HG02763 (cell line): ENCODE measurements at regions not wholly inside any gene's neighbourhood (a gene's known extent, or its start where the extent isn't known, plus 50 kb on each side); places are given as distances from the start of the nearest gene placed in this dataset.
"Not testable (repeated sequence)": the region's sequence is repeated elsewhere in the genome, so short reads cannot be mapped to it uniquely, and the experiment has no call there.

Experiments
- ATAC-seq: cut with Tn5 transposase; IDR thresholded peaks from one replicate; pipeline ENCODE4 v1.9.1; 2021; ENCODE audit warnings: mild to moderate bottlenecking, moderate library complexity; ENCODE audit not compliant: unreplicated experiment

DNA sequence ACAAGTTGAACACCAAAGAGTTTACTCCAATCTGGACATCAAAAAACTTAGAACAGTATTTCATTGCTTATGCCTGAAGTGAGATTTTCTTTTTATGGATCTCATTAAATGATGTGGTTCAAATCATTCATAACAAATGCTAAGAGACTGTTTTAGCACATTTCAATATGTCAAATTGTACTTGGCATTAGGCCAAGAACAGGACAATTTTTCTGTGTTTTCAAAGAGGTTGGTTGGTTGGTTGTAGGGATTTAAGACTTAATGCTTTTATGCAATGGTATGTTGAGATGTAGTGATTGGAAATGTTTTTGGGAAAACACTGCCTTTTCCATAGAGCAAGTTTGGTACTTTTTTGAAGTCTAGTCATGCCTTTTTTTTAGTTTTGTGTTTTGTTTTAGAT lies 510.4 kb downstream of the ZNF674 start:
- no peak for ATAC-seq

DNA sequence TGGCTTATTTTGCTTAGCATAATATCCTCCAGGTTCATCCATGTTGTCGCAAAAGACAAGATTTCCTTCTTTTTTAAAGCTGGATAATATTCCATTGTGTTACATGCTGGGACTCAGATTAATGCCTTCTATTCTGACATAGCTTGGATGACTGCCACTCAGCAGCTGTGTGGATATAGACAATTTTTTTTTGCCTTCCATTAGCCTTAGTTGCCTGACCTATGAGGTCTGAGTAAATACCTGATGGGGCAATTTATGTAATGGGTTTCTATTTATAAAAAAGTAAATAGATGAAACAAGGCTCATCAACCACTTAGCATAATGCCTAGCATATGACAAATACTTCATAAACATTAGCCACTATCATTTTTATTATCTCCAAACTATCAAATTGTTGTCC lies 515.4 kb downstream of the ZNF674 start:
- no peak for ATAC-seq

DNA sequence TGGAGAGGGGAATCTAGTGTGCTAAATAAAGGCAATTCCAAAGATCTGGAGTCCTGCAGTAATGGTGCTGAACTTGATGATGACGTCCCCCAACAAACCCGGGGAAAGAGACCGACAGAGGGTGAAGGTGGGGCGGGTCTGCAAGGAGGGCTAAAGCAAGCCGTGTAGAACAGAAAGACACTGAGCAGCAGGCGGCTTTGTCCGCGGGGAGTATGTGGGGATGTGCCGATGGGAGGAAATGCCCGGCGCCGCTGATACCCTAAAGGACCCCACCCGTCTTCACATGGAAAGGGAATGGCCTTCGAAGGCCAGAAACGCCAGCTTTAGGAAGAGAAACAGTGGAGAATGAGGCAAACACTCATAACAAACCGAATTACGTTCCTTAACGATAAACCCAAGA lies 528.9 kb downstream of the ZNF674 start:
- no peak for ATAC-seq

DNA sequence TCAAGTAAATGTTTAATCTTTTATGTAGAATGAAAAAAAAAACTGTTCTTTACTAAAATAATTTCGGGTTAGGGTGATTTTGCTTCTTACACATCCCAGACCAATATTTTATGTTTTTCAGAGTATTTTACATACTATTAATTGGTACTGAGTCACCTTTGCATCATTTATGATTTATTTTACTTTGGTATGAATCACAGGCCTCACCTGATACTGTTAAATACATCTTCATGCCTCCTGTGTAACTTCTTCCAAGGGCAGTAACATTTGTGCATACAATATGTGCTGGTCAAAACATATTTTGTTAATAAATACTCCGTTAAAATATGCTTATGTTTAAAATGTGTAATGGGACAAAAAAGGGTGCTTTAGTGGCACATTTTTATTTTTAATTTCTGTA lies 529.6 kb downstream of the ZNF674 start:
- no peak for ATAC-seq

DNA sequence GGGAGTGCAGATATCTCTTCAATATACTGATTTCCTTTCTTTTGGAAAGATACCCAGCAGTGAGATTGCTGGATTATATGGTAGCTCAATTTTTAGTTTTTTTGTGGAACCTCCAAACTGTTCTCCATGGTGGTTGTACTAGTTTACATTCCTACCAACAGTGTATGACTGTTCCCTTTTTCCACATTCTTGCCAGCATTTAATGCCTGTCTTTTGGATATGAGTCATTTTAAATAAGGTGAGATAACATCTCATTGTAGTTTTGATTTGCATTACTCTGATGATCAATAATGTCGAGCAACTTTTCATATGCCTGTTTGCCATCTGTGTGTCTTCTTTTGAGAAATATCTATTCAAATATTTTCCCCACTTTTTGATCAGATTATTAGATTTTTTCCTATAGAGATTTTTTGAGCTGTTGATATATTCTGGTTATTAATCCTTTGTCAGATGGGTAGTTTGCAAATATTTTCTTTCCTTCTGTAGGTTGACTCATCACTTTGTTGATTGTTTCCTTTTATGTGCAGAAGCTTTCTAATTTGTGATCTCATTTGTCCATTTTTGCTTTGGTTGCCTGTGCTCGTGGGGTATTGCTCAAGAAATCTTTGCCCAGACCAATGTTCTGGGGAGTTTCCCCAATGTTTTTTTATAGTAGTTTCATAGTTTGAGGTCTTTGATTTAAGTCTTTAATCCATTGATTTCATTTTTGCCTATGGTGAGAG lies 552.7 kb downstream of the ZNF674 start:
- ATAC-seq, result no peak

DNA sequence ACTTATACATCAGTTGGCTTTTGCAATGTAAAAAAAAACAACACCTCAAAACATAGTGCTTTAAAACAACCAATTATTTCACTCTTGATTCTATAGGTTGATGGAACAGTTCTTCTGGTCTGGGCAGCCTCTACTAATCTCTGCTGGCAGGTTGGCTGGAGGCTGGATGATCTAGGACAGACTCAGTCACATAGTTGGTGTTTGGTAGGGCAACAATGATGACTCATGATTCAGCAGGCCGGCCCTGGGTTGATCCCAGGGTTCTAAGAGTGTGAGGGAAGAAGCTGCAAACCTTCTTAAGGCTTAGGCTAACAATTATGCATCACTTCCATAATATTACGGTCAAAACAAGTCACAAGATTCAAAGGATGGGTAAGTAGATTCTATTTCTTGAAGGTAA lies 558.2 kb downstream of the ZNF674 start:
- no peak for ATAC-seq

DNA sequence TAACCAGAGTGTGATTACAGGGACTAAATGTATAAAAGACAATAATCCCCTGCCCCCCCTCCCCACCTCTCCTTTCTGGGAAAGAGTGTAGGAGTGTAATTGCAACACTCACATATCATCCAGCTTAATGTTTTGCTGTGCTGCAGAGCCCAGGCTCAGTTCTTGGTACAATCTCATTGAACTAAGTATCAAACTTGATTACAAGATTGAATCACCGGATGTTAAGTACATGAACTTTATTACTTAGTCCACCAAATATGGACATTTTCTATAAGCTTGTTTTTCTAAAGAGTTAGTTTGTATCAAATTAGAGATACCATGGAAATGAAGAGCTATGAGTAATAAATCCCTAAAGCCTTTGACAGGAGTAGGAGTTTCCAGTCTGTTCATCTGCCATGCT lies 559.1 kb downstream of the ZNF674 start:
- no peak for ATAC-seq

DNA sequence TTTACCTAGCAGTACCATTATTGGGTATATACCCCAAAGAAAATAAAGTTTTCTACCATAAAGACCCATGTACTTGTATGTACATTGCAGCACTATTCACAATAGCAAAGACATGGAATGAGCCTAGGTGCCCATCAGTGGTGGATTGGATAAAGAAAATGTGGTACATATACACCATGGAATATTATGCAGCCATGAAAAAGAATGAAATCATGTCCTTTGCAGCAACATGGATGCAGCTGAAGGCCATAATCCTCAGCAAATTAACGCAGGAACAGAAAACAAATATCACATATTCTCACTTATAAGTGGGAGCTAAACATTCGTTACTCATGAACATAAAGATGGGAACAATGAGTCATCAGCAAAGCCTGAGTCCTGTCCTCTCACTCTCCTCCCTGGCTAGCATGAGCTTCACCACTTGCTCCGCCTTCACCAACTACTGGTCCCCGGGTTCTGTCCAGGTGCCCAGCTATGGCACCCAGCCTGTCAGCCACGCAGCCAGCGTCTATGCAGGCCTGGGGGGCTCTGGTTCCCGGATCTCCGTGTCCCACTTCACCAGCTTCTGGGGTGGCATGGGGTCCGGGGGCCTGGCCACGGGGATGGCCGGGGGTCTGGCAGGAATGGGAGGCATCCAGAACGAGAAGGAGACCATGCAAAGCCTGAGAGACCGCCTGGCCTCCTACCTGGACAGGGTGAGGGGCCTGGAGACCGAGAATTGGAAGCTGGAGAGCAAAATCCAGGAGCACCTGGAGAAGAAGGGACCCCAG lies 562.1 kb downstream of the ZNF674 start:
- ATAC-seq, result not testable (repeated sequence)

DNA sequence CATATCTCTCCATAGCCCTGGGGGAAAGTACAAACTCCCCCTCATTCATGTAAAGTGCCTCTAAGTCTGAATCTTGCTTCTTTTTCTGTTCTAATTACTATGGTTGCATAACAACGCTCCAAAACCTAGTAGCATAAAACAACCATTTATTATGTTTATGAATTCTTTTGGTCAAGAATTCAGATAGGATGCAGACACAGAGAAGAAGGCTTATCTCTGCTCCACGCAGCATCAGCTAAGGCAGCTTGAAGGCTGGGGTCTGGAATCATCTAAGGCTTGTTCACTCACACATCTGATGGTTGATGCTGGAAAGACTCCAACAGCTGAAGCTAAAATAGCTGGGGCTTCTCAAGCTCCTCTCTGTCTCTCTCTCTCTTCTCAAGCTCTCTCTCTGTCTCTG lies 564.5 kb downstream of the ZNF674 start:
- ATAC-seq, result no peak

DNA sequence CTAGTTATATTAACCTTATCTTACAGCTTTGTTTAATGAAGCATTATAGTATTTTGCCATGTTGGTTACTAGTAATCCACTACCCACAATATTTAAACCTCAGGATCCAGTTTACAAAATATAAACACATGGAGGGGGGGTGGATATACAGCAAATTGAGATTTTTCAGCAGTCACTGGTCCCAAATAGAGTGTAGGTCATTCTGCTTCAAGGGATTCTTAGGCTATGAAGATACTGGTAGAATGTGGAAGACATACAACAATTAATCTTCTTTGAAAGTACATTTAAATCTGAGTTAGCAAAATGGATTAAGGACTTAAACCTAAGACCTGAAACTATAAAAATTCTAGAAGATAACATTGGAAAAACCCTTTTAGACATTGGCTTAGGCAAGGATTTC lies 569.6 kb downstream of the ZNF674 start:
- ATAC-seq, result no peak

DNA sequence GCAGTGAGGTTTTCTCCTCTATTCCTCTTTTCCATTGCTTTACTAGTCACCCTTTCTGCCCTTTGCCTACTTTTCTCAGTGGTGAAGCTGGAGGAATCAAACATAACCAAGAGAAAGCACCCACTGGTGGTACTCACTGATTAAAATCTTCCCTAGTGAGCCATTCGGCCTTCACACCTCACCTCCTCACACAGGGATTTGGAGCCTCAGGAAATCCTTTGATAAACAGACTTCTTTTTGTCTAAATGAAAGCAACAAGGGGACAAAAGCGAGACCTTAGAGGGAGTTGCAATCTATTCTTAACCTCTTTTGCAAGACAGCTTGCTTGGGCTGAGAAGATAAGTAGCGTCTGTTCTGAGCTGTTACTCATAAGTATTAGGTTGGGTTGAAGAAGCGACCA lies 572.6 kb downstream of the ZNF674 start:
- no peak for ATAC-seq

DNA sequence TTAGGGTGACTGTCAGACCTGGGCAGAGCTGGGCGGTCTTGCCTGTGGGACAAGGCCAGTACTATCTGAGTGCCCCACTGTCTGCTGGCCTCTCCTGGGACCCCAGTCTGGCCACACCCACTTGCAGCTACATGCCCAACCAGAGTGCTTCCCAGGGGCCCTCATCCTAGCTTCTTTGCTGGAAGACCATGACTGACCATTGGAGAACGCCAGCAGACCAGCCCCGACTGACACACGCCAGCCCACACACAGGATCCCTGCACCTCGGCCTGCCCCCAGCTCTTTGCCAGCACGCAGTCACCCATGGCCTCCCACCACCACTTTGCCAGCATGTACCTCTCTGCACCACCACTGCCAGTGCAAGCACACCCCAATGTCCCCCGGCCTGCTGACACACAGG lies 585.7 kb downstream of the ZNF674 start:
- no peak for ATAC-seq

DNA sequence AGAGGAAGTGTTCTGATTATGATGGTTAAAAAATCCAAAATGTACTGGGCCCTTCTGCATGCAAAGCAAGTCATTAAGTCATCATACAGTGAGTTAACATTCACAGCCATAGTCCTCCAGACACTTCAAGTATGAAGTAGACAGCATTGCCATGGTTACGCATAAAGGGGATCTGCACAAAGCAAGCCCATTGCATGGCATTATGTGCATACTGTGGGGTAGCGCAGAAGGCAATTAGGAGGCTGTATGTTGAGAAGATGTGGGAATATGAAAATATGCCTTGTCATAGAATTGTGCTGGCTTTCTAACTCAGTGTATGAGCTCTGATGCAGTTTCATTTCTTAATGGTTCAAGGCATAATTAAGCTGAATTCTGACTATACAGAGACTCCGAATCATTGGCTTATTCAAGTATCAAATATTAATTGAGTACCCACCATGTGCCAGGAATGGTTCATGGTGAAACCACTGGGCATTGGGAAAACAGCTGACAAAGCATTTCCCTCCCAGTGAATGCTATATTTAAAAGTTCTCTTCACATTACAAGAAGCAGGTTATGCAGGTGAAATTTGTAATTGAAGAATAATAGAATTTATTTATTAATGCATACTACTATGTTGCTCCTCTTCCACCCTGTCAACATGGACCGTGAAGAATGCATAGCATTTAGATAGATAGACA lies 588.9 kb downstream of the ZNF674 start:
- no peak for ATAC-seq

DNA sequence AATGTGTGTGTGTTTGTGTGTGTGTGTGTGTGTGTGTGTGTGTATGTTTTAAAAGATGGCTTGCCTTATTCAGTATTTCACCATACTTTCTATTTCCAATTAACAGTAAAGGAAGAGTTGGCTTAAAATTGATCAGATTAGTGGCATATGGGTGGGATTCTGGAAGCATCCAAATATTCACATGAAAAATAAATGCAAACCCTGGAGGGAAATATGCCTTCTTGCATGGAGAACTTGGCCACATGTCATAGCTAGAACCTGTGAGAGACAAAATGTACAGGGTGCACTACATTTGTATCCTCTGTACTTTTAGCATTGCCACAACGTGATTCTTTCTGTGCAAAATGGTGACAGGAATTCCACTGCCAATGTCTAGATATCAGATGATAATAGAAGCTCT lies 589.6 kb downstream of the ZNF674 start:
- ATAC-seq, result no peak

DNA sequence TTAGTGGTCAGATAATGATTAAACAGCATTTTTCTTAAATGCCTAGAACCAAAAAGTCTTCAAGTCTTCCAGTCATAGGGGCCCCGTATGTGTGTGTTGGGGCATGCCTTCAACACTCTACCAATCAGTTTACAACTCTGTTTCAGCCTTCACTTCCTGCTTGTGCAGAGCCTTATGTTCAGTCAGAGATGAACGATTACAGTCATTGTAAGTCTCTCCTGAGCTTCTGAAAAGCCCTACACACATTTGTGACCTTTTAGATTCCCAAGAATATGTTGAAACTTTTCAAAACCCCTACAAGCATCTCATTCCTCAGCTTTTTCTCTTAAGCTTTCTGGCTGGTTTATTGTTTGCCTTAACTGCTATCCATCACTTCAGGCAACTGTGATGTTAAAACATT lies 591.2 kb downstream of the ZNF674 start:
- ATAC-seq, result no peak

DNA sequence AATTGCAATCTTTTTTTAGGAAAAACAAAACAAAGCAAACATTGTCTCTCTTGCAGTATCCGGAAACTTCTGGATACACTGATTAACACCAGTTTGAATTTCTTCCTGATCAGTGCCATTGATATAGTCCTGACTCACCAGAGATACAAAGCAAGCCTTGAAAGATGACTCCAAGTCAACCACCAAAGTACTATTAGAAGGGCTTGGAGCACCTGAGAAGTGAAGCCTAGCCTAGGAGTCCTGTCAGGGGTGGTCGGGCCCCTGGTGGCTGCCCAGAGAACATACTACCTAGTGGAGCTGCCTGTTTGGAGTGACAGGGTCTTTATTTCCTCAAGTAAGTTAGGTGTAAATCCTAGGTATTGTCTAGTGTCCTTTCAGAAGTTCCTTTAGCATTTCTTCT lies 593.2 kb downstream of the ZNF674 start:
- ATAC-seq, result no peak

DNA sequence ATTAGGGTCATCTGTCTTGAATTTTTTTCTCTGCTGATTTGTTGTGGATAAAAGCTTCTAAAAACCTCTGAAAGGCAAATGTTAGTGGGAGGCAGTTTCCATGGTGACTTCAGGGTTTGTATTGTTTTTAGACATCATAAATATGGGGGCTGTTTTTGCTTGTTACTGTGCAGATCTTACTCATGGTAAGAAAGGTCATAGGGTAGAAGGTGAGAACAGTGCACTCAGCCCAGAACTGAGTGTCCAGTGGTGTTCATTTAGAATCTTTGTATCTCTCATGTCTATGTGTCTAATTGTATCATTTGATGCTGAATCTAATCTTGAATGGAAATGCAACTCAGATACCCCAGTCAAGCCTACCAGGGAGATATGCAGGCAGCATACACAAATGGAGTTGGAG lies 609.8 kb downstream of the ZNF674 start:
- ATAC-seq, result no peak

DNA sequence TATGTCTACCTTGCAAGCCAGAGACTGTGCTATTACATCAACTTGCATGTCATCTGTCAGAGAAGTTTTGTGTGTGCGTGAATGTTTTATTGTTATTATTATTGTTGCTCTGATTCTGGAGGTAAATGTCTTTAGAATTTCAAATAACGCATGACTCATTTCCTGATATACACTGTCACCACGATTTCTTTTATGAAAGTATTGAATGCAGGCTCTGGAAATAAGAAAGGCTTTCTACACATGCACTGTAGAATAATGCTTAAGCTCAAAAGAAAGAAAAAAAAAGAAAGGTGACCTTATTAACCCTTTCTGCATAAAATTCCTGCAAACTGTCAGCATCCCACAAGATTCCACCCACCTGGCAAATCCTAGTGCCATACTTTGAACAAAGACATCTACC lies 632.9 kb downstream of the ZNF674 start:
- ATAC-seq, result no peak

DNA sequence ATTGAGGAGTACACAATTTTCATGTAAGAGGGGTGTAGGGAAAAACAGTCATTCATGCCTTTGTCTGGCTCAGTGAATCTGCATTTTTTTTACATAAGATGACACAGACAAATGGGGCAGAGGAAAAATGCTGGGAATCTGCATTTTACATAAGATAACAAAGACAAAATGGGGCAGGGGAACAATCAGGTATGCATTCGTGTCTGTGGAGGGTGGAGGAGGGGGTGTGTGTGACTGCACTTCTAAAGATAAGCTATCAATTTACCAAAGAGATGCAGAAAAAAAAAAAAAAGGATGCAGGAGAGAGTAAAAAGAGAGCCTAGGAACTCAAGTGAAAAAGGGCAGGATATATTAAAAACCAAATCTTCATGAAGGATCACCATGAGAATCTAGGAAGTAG lies 637.4 kb downstream of the ZNF674 start:
- no peak for ATAC-seq

DNA sequence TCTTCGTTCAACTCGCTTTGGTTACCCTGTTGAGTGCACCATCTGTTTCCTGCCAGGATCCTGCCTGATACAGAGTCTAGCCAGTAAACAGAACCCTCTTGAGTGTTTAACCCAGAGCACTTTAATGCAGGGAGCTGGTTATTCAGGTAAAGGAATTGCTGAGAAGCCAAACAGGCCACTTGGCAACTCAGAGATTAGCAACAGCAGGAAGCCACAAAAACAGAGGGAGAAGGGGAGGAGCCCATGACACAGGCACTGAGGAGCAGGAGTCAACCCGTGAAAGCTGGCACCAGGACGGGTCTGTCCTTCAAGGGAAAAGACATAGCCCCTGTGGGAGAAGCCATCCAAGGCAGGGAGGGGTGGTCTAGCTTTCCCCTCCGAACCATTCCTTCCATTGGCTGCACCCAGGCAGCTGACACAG lies 641.4 kb downstream of the ZNF674 start:
- ATAC-seq, result no peak

DNA sequence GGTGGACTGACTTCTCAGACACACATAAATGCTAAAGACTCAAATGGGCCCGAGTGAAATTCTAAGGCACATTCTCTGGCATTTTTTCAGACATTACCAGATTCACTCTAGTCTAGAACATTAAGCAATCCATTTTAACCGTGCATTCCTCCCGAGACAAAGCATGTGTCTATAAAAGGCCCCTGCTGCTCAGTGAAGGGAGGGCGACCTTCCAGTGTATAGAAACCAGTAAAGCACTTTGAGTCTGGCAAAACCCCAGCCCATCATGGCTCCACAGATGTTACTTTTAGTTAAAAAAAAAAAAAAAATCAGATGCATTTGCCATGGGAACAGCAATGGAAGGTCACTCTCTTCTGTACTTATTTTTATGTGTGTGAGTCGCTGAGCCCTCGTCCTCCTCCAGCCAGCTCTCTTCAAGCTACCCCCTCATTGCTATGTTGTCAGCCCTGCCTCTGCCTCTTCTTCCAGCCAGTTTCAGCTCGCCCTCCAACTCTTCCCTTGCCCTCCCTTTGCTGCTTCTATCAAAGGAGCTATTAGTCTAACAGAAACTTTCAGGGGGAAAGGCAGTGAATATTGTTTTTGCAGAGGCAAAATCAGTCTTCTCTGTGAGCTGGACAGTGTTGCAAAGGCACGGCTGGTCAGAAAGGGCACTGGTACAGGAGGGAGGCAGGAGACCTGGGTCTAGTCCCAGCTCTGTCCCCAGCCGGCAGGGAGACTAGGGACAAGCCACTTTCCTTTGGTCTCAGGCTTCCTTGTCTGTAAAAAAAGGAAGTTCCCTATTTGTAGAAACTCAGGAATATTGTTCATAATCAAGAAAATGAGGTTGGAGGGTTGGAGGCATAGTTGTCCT lies 644.2 kb downstream of the ZNF674 start:
- no peak for ATAC-seq
